HepG2 (cell line): ENCODE measurements at regions not wholly inside any gene's neighbourhood (a gene's known extent, or its start where the extent isn't known, plus 50 kb on each side); places are given as distances from the start of the nearest gene placed in this dataset.

ENCODE experiments used
- ATF2 ChIP-seq: sonication (generic); formaldehyde crosslinking; IDR thresholded peaks from 2 replicates; pipeline ENCODE4 v1.4.0; 2020; ENCODE audit warnings: missing genetic modification reagents
- DNMT1 ChIP-seq: sonication (generic); formaldehyde crosslinking; IDR thresholded peaks from 2 replicates; pipeline ENCODE4 v1.5.1; 2020; ENCODE audit warnings: mild to moderate bottlenecking, missing genetic modification reagents
- REST ChIP-seq, 2 experiments: IDR thresholded peaks; 2 replicates each; pipeline ENCODE4 v1.6.1; 2011 to 2012; ENCODE audit warnings: low read length in 2 of 2, borderline replicate concordance in 1 of 2, low read depth in 1 of 2, mild to moderate bottlenecking in 1 of 2, moderate library complexity in 1 of 2

DNA sequence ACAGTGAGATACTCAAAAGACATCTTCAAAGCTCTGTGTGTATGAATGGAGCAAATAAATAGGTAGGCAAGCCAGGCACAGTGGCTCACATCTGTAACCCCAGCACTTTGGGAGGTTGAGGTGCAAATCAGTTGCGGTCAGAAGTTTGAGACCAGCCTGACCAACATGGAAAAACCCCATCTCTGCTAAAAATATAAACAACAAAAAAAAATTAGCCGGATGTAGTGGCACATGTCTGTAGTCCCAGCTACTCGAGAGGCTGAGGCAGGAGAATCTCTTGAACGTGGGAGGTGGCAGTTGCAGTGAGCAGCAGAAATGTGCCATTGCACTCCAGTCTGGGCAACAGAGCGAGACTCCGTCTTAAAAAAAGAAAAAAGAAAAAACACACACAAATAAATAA, 945.1 kb upstream of the PIK3C3 start:
- TF ChIP-seq REST (IDR thresholded peaks at IDR 0.05; ENCODE audit: borderline replicate concordance in 1 of 2, low read depth in 1 of 2, low read length in 2 of 2) (no peak), DNMT1 (CRISPR knock-in tag) (no peak), ATF2 (CRISPR knock-in tag) (no peak)
